ELF-1 (cell line): ENCODE measurements at regions not wholly inside any gene's neighbourhood (a gene's known extent, or its start where the extent isn't known, plus 50 kb on each side); places are given as distances from the start of the nearest gene placed in this dataset.

Source experiments
- DNase-seq: peaks from one replicate; pipeline ENCODE4 v3.0.0-alpha.2; 2016; ENCODE audit warnings: low read depth, low spot score

- DNase-seq: peak; percentile 47
Measured at GRCh38 chrX:42096265-42096920, 173.0 kb upstream of the CASK start.

DNA sequence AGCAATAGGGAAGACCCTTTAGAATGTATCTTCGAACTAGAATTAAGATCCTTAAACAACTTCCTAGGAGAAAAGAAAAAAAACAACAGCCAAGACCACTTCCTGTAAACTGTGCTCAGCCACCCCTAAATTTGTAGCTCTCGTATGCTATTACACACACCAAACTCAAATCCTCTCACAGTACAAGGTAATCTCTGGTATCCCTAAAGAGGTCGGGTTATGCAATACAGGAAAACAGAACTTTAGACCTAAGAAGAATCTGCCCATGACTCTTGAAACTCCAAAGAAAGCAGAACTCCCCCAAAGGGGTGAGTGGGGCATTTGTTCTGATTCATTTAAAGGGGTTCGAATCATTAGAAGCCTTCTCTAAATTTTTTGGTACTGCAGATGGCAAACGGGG is 170.9 kb upstream of the CASK start:
- no peak for DNase-seq

DNA sequence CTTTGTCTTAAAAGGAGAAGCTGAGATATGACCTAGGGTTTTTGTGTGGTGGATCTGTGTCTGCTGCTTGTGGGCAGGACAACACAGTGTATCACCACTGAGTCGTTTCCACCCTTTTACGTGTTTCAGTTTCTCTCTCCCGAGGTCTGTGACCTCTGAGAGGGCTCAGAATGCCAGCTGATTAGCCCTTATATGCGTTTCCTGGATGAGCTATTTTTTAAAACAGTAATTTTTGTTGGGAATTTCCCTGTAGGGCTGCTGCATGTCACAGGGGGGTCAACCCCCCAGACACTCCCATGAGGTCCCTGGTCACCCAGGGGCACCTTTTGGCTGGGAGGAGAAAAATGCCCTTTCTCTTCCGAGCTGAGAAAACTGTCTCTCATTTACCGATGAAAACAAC is 170.4 kb upstream of the CASK start:
- DNase-seq: no peak

- DNase-seq: no peak
Measured at GRCh38 chrX:42090395-42090794, 167.0 kb upstream of the CASK start.

GRCh38 chrX:42089031-42089430 is 165.7 kb upstream of the CASK start:
- DNase-seq: peak; percentile 17

DNA sequence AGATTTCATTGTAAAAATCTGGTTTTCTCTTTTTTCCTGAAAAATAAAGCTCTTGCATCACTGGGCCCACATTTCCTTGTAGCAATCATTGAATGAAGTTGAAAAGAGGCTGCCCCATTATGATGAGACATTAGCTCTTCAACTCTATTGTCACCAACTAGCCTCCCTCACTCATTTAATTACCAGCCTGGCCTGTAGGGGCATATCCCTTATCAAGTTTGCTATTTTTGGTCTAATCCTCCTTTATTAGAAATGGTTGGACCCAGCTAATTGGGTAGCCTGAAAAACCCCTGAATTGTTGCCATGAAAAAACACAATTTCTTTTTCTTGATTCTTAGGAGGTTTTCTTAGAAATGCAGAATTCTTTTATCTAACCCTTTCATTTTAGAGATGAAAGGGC is 164.6 kb upstream of the CASK start:
- no peak for DNase-seq

DNA sequence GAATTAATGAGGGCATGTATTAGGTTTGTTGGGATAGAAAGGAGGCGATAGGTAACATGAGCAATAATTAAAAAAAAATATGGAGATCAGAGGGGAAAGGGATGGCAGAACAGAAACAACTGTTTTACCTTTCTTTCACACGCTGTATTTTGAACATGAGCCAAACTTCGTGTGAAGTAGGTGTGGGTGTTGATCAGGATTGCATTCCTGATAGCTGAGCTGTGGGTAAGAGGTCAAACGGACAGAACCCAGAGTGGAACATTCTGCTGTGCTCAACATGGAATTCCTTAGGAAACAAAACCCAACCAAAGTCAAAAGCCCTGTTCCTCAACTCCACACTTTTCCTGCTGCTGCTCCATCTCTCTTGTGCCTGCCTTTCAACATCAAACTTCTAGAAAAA is 162.5 kb upstream of the CASK start:
- DNase-seq: no peak

- no peak for DNase-seq
Measured at GRCh38 chrX:42079968-42080367, 156.6 kb upstream of the CASK start.

GRCh38 chrX:42077675-42078074 is 154.3 kb upstream of the CASK start:
- DNase-seq: no peak

DNA sequence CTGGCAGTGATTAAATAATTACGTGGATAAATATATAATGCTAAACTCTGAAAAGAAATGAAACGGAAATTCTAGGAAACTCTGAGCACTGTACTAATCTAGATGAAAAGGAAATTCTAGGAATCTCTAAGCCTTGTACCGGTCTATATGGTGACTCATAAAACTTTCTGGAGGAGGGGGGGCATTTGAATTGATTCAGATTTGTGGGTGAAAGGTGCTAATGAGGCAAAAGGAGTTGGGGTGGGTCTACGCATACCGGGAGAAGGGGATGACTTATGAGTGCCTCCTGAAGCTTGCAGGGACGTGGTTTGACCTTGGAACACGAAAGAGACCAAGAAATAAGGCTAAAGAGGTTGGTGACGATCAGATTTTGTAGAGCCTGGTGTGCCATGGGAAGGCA is 151.7 kb upstream of the CASK start:
- DNase-seq: no peak

GRCh38 chrX:42073448-42073847 is 150.1 kb upstream of the CASK start:
- DNase-seq: no peak

DNA sequence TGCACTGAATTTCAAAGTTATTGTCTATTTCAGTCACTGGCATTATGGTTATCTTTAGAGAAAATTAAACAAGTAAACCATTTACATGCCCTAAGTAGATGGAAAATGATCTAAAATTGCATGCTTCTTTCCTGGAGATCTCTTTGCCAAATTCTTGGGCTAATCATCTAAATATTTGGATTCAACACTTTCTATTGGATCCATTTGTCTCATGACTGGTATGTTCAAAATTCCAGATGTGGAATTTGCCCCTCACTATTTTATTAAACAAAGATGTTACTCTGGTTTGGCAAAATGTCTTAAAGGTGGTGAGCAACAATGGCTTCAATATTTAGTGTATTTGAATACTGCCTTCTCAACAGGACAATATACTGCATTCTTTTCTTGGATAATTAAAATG is 147.5 kb upstream of the CASK start:
- no peak for DNase-seq

- no peak for DNase-seq
Measured at GRCh38 chrX:42054256-42054655, 130.9 kb upstream of the CASK start.

DNA sequence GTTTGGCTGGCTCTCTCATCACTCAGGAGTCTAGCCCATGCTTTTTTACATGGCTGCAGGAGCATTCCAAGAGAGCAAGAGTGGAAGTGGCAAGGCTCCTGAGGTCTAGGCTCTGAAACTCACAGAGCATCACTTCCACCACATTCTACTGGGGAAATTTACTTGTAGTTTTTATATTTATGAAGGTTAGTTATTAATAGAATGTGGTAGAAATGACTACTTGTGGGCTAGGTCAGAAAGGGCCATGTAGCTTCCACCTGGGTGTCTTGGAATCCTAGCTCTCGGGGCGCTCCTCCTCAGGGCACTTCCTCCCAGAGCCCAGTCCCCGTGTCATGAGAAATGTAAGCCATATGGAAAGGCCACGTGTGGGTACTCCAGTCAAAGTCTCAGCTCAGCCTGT is 127.0 kb upstream of the CASK start:
- DNase-seq: no peak

DNA sequence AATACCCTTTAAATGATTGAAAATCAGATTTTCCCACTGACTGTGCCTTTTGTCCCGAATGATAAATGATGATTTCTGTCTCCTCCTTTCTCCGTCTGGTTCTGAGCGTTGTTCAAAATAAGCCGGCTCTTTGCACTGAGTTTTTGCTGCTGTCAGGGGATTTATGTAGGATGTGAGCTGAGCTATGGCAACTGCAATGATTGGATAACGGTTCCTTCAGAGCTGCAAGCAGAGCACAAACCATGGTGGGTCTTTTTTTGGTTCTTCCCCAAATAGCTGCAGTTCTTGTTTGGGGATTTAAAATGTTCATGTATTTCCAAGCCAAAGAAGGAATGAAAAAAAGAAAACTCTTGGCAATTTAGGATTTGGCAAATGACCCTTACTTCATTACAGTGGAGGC is 124.5 kb upstream of the CASK start:
- no peak for DNase-seq

GRCh38 chrX:42028109-42028508 is 104.8 kb upstream of the CASK start:
- DNase-seq: no peak

DNA sequence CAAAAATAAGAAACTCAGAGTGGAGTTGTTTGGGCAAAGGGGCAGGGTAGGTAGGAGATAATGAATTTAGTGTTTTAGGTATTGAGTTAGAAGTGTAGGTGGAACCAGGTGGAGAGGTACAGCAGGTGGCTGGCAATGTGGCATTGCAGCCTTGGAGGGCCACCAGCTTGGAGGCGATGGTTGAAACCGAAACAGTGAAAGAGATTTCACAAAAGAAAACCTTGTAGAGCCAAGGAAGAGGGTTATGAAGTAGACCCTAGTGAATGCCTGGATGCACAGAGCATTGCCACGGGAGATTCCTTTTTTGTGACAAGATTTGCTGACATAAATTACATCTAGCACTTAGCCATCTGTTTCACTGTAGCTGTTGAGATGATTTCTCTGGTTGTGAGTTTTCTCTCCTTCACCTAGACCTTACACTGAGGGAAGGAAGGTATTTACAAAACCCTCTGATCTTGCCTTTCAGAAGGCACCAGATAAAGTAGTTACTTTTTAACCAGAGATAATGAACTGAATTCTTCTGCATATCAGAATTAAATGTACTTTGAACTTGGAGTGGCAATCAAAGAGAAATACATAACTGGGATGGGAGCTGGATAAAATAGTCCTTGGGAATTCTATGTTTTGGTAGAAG is 104.1 kb upstream of the CASK start:
- DNase-seq: no peak

DNA sequence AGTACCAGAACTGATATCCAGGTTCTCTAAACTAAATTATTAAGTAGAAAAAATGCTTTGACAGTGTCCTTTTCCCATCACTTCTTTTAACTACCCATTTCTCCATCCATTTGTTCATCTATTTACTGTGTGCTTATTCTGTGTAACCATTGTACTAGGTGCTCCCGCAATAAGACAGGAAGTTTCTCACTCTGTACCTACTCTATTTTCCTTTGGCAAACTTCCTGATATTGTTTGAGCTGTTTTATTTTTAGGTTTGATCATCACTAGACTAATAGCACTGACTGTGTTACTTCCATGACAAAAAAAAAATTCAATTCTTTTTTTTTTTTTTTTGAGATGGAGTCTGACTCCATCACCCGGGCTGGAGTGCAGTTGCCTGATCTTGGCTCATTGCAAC is 102.5 kb upstream of the CASK start:
- no peak for DNase-seq

DNA sequence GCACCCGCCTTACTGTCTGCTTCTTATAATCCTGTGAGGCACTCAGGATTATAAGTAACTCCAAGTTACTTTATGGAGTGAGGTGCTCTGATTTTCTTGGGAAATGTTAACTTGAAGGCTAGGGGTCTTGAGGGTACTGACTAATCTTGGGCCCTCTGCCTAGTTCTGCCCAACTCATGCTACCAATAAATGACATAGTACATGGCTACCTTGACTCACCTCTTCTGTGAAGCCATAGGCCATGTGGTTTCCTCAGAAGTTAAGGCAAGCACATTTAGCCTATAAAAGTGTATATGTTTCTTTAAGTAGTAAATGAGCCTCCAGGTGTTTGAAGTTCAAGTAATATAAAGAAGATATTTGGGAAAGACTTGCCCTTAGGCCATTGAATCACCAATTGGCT is 99.8 kb upstream of the CASK start:
- no peak for DNase-seq

GRCh38 chrX:42022158-42022557 is 98.8 kb upstream of the CASK start:
- no peak for DNase-seq

- no peak for DNase-seq
Measured at GRCh38 chrX:42021058-42021457, 97.7 kb upstream of the CASK start.

GRCh38 chrX:42020225-42020624 is 96.9 kb upstream of the CASK start:
- no peak for DNase-seq

- no peak for DNase-seq
Measured at GRCh38 chrX:42017971-42018370, 94.6 kb upstream of the CASK start.

- no peak for DNase-seq
Measured at GRCh38 chrX:42000836-42001235, 77.5 kb upstream of the CASK start.
